ENCODE measurements at regions not wholly inside any gene's neighbourhood (a gene's known extent, or its start where the extent isn't known, plus 50 kb on each side); places are given as distances from the start of the nearest gene placed in this dataset.

DNA sequence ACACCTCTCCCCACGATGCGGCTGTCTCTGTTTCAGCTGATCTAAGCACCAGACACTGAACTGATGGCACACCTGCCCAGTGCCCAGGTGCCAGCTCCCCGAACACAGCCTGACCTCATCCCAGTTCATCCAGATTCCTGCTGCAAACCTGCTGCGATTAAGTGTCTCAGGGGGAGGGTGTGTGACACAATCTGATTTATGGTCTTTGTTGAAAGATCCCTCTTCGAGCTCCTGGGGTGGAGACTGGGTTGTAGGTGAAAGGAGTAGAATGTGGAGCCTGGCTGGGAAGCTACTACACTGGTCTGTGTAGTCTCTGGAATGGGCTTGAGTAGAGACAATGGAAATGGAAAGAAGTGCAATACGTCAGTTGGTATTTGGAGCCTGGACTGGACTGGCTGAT lies 390.3 kb downstream of the SHANK2 start:
- no peak for TF ChIP-seq POLR2A (IDR thresholded peaks at IDR 0.05; ENCODE audit: low read length)
- no peak for TF ChIP-seq GATA1 (IDR thresholded peaks at IDR 0.05; ENCODE audit: low read depth, low read length)

Measured in erythroblast (primary cell).